Esophagus squamous epithelium (tissue), 4 donors: ENCODE measurements at regions not wholly inside any gene's neighbourhood (a gene's known extent, or its start where the extent isn't known, plus 50 kb on each side); places are given as distances from the start of the nearest gene placed in this dataset.

Source experiments
- POLR2A ChIP-seq, 4 donors: fragments of 450-650 bp; IDR thresholded peaks; one replicate each; pipeline ENCODE4 v1.6.1; 2017; ENCODE audit warnings: antibody characterized with exemption in 4 of 4, mild to moderate bottlenecking in 4 of 4, moderate library complexity in 3 of 4
- TF ChIP-seq, protein P1 (sequence below), 6 experiments: fragments of 450-650 bp in 4 of 6; fragments of 200-600 bp in 2 of 6; sonication (generic) in 2 of 6; IDR thresholded peaks; one replicate each; pipeline ENCODE4 v1.5.1; 2016 to 2019; ENCODE audit warnings: antibody characterized with exemption in 6 of 6, mild to moderate bottlenecking in 4 of 6, moderate library complexity in 4 of 6

DNA sequence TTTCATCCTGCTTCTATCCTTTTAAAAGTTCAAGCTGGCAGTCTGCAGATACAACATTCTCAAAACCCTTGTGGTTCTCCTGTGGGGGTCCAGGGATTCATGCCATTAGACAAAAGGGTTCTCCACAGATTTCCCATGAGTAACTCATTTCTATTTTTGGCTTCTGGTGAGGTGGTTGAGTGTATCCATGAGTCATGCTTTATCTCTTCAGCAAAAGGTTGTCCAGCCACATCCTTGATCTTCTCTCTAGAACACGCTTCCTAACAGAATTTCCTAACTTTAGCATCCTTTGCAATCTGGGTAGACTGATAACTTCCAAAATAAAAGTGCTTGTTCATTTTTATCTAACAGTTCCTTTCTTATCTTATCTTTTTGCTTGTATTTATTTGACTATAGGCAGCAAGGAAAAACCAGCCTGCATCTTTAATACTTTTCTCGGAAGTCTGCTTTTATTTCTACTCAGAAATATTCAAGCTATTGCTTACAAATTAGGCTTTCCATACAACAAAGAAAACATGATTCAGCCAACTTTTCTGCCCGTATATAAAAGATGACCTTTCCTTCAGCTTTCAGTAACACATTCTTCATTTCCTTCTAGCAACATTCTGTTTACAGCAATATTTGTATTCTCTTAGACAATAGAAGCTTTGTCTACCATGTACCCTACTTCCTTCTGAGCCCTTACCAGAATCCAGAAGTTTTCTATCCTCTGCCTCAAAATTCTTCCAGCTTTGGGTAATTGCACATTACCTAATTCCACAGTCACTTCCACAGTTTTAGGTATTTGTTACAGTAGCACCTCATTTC is 79.3 kb upstream of the IL6 start:
- TF ChIP-seq, protein P1, sequence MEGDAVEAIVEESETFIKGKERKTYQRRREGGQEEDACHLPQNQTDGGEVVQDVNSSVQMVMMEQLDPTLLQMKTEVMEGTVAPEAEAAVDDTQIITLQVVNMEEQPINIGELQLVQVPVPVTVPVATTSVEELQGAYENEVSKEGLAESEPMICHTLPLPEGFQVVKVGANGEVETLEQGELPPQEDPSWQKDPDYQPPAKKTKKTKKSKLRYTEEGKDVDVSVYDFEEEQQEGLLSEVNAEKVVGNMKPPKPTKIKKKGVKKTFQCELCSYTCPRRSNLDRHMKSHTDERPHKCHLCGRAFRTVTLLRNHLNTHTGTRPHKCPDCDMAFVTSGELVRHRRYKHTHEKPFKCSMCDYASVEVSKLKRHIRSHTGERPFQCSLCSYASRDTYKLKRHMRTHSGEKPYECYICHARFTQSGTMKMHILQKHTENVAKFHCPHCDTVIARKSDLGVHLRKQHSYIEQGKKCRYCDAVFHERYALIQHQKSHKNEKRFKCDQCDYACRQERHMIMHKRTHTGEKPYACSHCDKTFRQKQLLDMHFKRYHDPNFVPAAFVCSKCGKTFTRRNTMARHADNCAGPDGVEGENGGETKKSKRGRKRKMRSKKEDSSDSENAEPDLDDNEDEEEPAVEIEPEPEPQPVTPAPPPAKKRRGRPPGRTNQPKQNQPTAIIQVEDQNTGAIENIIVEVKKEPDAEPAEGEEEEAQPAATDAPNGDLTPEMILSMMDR (IDR thresholded peaks at IDR 0.05) = no peak
- TF ChIP-seq POLR2A (IDR thresholded peaks at IDR 0.05) = no peak
